CD4-positive, alpha-beta T cell (primary cell): ENCODE measurements at regions not wholly inside any gene's neighbourhood (a gene's known extent, or its start where the extent isn't known, plus 50 kb on each side); places are given as distances from the start of the nearest gene placed in this dataset.

Experiments used
- ATAC-seq: fragments of 200-7000 bp; cut with Tn5 transposase; one replicate; pipeline ENCODE4 v1.10.0; 2022; ENCODE audit warnings: mild to moderate bottlenecking; ENCODE audit not compliant: poor library complexity
- CTCF ChIA-PET: fragments of 350-600 bp; sonication (Branson Sonifier 250); formaldehyde crosslinking; loops from one replicate; lab custom pipeline; 2021; ENCODE audit warnings: antibody characterized with exemption, inconsistent platforms; lab: Charles Lee
- POLR2A ChIA-PET: fragments of 350-600 bp; sonication (Branson Sonifier 250); formaldehyde crosslinking; loops from one replicate; lab custom pipeline; 2021; ENCODE audit warnings: antibody characterized with exemption, inconsistent platforms; lab: Charles Lee
- DNase-seq, 14 experiments: peaks; one replicate each; pipeline ENCODE4 v3.0.0-alpha.2; 2013 to 2020; ENCODE audit warnings: mixed read lengths in 2 of 14
- H3K27ac ChIP-seq, 2 donors: one replicate each; pipeline versions ENCODE4 v1.5.1 to v1.7.0; 2013; ENCODE audit warnings: low read length in 2 of 2, low read depth in 1 of 2, mild to moderate bottlenecking in 1 of 2
- H3K27me3 ChIP-seq, 2 experiments: 1 replicate in 1 of 2; 2 replicates in 1 of 2; pipeline versions ENCODE4 v1.6.1 to v1.7.0; 2013; ENCODE audit warnings: low read length in 2 of 2, control low read depth in 1 of 2, mild to moderate bottlenecking in 1 of 2, moderate library complexity in 1 of 2; ENCODE audit not compliant: insufficient read depth in 2 of 2, control insufficient read depth in 1 of 2
- H3K36me3 ChIP-seq: one replicate; pipeline ENCODE4 v1.6.1; 2013; ENCODE audit warnings: low read length, control low read depth; ENCODE audit not compliant: insufficient read depth
- H3K4me1 ChIP-seq: one replicate; pipeline ENCODE4 v1.6.1; 2013; ENCODE audit warnings: low read length, control low read depth; ENCODE audit not compliant: insufficient read depth
- H3K4me3 ChIP-seq: one replicate; pipeline ENCODE4 v1.5.1; 2013; ENCODE audit warnings: mild to moderate bottlenecking, low read length, moderate library complexity
- H3K9me3 ChIP-seq, 2 experiments: 1 replicate in 1 of 2; 2 replicates in 1 of 2; pipeline versions ENCODE4 v1.6.1 to v1.7.0; 2013; ENCODE audit warnings: low read length in 2 of 2, mild to moderate bottlenecking in 2 of 2, control low read depth in 1 of 2, moderate library complexity in 1 of 2; ENCODE audit not compliant: control insufficient read depth in 1 of 2, insufficient read depth in 1 of 2
- H3K27ac Mint-ChIP-seq: one replicate; pipeline ENCODE4 v1.8.0; 2020; ENCODE audit warnings: mixed read lengths
- H3K27me3 Mint-ChIP-seq: one replicate; pipeline ENCODE4 v1.8.0; 2021; ENCODE audit warnings: mixed read lengths
- H3K36me3 Mint-ChIP-seq: one replicate; pipeline ENCODE4 v1.8.0; 2021; ENCODE audit warnings: low read depth, mixed read lengths
- H3K4me1 Mint-ChIP-seq: one replicate; pipeline ENCODE4 v1.8.0; 2021; ENCODE audit warnings: low read depth, mixed read lengths
- H3K4me3 Mint-ChIP-seq: one replicate; pipeline ENCODE4 v1.8.0; 2020; ENCODE audit warnings: mild to moderate bottlenecking, mixed read lengths
- H3K9me3 Mint-ChIP-seq: one replicate; pipeline ENCODE4 v1.8.0; 2020; ENCODE audit warnings: mixed read lengths
- CTCF ChIP-seq: fragments of 200-600 bp; IDR thresholded peaks from one replicate; pipeline ENCODE4 v1.8.0; 2022; ENCODE audit warnings: antibody characterized with exemption, mild to moderate bottlenecking
- intact Hi-C, 2 experiments: fragments of 100-400 bp; cut with DNase I in 1 of 2; cut with micrococcal nuclease in 1 of 2; formaldehyde crosslinking; loops; one replicate each; pipeline versions ENCODE4 v1.15.1 to v1.9.0; 2023 to 2025; cut with DNase I, micrococcal nuclease

GRCh38 chr2:42901076-42901640 is 108.8 kb upstream of the HAAO start:
- intact Hi-C loops = no loop called here
- CTCF ChIA-PET = no interaction called here

GRCh38 chr2:42900289-42900891 is 108.0 kb upstream of the HAAO start:
- Histone ChIP-seq H3K27ac (no peak overlapping the region), H3K27me3 (no peaks in the 10 kb centered on the region), H3K4me1 (no peaks in the 10 kb centered on the region), H3K36me3 (no peaks in the 10 kb centered on the region), H3K9me3 (no peaks in the 10 kb centered on the region), H3K4me3 (no peak overlapping the region)
- CTCF ChIA-PET = no interaction called here
- DNase-seq (no peak), ATAC-seq (no peak)
- Mint-ChIP-seq H3K27ac (no peak overlapping the region), H3K9me3 (no peaks in the 10 kb centered on the region), H3K36me3 (no peaks in the 10 kb centered on the region), H3K27me3 (peaks cover 4% of the 10 kb centered on the region), H3K4me3 (no peak overlapping the region), H3K4me1 (no peaks in the 10 kb centered on the region)
- no peak for TF ChIP-seq CTCF
- intact Hi-C loops = no loop called here
- POLR2A ChIA-PET = no interaction called here

More at GRCh38 chr2:42901076-42901640, 108.8 kb upstream of the HAAO start:
- Mint-ChIP-seq H3K9me3 (no peaks in the 10 kb centered on the region), H3K4me1 (no peaks in the 10 kb centered on the region), H3K27ac (no peak overlapping the region), H3K4me3 (no peak overlapping the region), H3K27me3 (peaks cover 6% of the 10 kb centered on the region), H3K36me3 (no peaks in the 10 kb centered on the region)
- TF ChIP-seq CTCF = no peak
- no peaks in the 10 kb centered on the region for H3K4me1 ChIP-seq
- H3K36me3 ChIP-seq = no peaks in the 10 kb centered on the region
- no peak overlapping the region for H3K4me3 ChIP-seq
- no peak for DNase-seq
- no peaks in the 10 kb centered on the region for H3K9me3 ChIP-seq
- no peak for ATAC-seq
- H3K27ac ChIP-seq = no peak overlapping the region
- no peaks in the 10 kb centered on the region for H3K27me3 ChIP-seq
- POLR2A ChIA-PET = no interaction called here

- Mint-ChIP-seq H3K36me3 (no peaks in the 10 kb centered on the region), H3K27ac (no peak overlapping the region), H3K9me3 (no peaks in the 10 kb centered on the region), H3K4me1 (no peaks in the 10 kb centered on the region), H3K4me3 (no peak overlapping the region), H3K27me3 (no peaks in the 10 kb centered on the region)
- ChIA-PET POLR2A (no interaction called here), CTCF (no interaction called here)
- intact Hi-C loops = no loop called here
- Histone ChIP-seq H3K4me1 (no peaks in the 10 kb centered on the region), H3K27ac (no peak overlapping the region), H3K27me3 (no peaks in the 10 kb centered on the region), H3K4me3 (no peak overlapping the region), H3K36me3 (no peaks in the 10 kb centered on the region), H3K9me3 (no peaks in the 10 kb centered on the region)
- no peak for DNase-seq
- ATAC-seq = no peak
- TF ChIP-seq CTCF = no peak
Measured at GRCh38 chr2:42897358-42897757, 105.0 kb upstream of the HAAO start.
